Left hindlimb (tissue), 1 donor: ENCODE measurements at regions not wholly inside any gene's neighbourhood (a gene's known extent, or its start where the extent isn't known, plus 50 kb on each side); places are given as distances from the start of the nearest gene placed in this dataset.
"Not testable (repeated sequence)": the region's sequence is repeated elsewhere in the genome, so short reads cannot be mapped to it uniquely, and the experiment has no call there.

Experiments
- DNase-seq: peaks from one replicate; pipeline ENCODE4 v3.0.0-alpha.2; 2018

- no peak for DNase-seq
These were observed 52.7 kb upstream of the CRIM1 start for GRCh38 chr2:36302911-36303310.

DNA sequence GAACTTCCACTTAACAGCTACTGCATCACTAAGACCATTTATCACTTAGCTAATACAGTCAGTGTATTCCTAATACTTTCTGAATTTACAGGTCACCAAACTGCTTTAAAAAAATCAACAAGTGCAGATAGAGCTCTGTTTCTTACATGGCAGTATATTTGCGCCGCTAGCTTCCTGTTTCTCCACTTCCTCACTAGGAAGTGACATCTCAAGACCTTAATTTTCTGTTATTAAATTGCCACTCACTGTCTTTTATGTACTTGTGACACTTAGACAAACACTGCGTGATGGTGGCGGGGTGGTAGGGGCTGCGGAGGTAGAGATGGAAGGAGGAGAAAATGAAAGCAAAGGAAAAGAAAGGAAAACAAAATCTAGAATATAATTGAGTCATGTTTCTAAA, 53.7 kb upstream of the CRIM1 start:
- no peak for DNase-seq

DNA sequence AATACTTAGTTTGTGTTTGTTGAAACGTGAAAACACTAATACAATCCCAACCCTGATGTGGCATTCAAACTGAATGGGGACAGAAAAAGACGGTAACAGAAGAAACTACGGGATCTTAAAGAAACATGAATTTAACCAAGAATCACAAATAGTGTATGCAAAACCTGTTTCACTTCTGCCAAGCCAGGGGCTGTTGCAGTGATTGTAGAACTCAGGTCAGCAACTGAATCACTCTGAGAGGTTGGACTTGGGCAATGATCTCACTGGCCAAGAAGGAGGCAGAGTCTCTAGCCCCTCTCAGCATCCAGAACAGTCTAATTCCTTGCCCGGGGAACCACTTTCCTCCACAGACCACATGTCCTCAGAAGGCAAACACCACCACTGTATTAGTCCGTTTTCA, 54.9 kb upstream of the CRIM1 start:
- no peak for DNase-seq

GRCh38 chr2:36296798-36297197, 58.8 kb upstream of the CRIM1 start:
- DNase-seq = no peak

GRCh38 chr2:36294316-36294721, 61.3 kb upstream of the CRIM1 start:
- DNase-seq = no peak

GRCh38 chr2:36290306-36290856, 65.2 kb upstream of the CRIM1 start:
- no peak for DNase-seq

DNA sequence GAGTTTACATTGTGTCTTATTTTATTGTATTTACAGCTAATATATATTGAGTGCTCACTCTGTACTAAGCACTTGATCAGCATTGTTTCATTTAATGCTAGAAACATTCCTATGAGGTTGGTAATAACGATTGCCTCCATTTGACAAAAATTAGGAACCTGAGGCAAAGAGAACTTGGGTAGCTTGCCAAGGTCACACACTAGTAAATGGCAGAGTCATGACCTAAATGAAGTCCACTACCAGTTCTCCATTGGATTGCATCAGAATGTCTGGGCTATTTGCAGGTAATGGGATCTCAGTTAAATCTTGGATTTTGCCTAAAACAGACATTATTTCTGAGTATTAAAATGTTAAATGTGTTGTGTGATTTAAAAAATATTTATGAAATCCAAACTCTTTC, 65.8 kb upstream of the CRIM1 start:
- no peak for DNase-seq

- DNase-seq = no peak
These were observed 68.0 kb upstream of the CRIM1 start for GRCh38 chr2:36287363-36288275.

- DNase-seq = not testable (repeated sequence)
These were observed 76.1 kb upstream of the CRIM1 start for GRCh38 chr2:36279506-36279905.

- DNase-seq = no peak
These were observed 77.6 kb upstream of the CRIM1 start for GRCh38 chr2:36277881-36278523.

DNA sequence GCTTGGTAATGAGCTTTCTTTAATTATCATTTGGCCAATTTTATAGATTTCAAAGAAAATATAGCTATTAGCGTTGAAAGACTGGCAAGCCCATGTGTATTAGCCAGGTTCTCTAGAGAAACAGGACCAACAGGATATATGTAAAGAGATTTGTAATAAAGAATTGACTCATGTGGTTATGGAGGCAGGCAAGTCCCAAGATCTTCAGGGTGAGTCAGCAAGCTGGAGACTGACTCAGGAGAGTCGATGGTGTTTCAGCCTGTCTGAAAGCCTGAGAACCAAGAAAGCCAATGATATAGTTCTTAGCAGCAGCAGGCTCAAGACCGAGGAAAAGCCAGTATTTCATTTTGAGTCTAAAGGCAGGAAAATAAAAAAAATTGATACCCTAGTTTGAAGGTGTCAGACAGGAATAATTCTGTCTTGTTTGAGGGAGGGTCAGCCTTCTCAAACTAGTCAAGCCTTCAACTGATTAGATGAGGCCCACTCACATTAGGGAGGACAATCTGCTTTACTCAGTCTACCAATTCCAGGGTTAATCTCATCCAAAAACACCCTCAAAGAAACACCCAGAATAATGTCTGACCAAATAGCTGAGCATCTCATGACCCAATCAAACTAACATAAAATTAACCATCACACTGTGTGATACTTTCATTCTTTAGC, 78.3 kb upstream of the CRIM1 start:
- DNase-seq = no peak

GRCh38 chr2:36271266-36271665, 84.3 kb upstream of the CRIM1 start:
- no peak for DNase-seq

GRCh38 chr2:36270758-36271157, 84.8 kb upstream of the CRIM1 start:
- no peak for DNase-seq

- no peak for DNase-seq
These were observed 88.4 kb upstream of the CRIM1 start for GRCh38 chr2:36267194-36267593.

DNA sequence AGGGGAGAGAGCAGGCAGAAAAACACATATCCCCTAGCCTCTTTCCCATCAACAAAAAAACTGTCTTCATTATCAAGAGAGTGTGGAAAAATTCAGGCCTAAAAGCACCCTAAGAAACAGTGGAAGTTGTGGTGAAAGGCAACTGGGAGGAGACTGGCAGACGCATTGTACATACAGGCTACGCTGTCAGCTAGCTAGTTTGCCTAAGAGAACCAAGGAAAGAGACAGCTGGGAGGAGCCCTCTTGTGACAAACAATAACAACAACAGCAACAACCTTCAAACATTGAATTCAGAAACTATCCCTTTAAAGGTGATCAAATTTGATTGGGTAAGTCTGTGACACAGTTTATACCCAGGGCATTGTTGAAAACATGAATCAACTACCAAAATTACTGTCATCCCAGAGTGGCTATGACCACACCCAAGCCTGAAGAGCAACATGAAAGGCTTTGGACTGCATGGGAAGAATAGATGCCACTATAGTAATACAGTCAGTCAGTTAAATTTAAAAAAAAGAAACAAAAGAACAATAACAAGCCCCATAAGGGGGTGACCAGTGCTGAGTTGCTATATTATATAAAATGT, 88.9 kb upstream of the CRIM1 start:
- no peak for DNase-seq

DNA sequence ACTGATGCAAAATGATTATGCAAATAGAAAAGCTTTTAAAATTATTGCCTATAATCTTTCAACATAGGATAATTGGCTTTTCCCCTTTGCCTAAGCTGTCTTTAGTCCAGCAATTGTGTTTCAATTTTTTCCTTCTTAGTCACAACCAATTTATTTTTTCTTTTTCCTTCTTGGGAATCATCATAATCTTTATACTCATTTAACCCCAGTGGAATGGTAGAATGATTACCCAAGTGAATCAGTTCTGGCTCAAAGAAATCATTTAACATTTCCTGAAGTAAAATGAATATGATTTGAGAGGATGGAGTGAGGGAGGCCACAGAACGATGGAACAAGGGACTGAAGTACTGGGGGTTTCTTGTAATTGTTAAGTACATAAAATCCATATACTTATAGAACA, 93.0 kb upstream of the CRIM1 start:
- no peak for DNase-seq

GRCh38 chr2:36255863-36256262, 99.7 kb upstream of the CRIM1 start:
- DNase-seq = no peak

DNA sequence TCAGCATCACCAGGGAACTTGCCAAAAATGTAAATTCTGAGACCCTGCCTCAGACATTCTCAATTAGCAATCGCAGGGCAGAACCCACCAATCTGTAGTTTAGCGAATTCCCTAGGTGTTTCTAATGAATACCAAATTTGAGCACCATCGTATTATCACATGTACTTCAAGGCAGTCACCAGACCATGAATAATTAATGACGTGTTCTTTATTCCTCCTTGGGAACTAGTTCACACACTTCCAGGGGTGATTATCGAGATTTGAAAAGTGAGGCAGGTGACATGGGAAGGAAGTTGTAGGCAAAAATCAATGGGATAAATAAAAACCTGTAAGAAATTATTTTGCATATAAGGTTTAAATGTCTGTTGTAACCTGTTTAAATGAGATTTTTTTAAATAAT, 102.5 kb upstream of the CRIM1 start:
- DNase-seq = no peak

DNA sequence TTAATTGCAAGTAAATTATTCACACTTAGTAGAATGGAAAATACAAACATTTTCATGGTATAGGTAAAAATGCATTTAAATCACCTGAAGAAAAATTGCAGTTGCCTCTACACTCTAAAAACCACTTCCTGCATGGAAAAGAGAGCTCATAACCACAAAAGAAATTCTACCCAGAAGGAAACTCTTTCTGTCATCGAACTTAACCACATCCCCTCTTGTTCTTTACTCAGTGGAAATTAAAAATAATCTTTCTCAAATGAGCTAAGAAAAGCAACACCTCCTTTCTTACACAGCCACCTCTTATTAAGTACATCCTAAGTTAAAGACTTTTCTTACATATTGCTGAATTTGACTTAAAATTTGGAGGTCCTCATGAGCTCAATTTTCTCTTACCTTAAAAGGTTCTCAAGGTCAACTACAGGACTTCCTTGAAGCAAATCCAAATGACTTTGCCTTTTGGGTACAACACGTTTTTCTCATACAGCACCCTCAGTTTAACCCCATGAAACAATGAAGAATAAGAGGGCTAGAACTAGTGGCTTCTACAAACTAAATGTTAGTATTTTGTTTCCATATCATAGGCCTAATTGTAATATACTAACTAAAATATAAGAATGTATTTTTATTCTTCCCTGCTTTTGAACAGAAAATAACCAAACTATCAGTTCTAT, 109.1 kb upstream of the CRIM1 start:
- DNase-seq = no peak

GRCh38 chr2:36245651-36246050, 109.9 kb upstream of the CRIM1 start:
- DNase-seq = no peak

GRCh38 chr2:36238106-36238505, 117.5 kb upstream of the CRIM1 start:
- DNase-seq = no peak

DNA sequence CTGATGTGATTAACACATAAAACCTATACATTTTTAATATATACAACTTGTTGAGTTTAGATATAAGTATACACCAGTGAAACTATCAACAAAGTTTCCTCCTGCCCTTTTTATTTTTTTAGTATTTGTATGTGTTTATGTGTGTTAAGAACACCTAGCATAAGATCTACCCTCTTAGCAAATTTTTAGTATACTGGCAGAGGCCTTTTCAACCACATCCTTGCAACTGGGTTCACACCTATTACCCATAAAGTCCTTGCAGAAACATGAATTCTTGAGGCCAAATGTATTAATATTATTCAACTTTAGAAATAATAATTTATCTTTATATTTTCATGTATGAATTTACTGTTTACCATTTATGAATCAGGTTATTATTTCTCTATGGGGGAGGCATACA, 119.7 kb upstream of the CRIM1 start:
- DNase-seq = no peak

- no peak for DNase-seq
These were observed 120.2 kb upstream of the CRIM1 start for GRCh38 chr2:36235426-36235825.
